GM21447 (cell line): ENCODE measurements at regions not wholly inside any gene's neighbourhood (a gene's known extent, or its start where the extent isn't known, plus 50 kb on each side); places are given as distances from the start of the nearest gene placed in this dataset.
A peak's percentile ranks its signal among the peaks of the same experiment; 100 is the strongest.
"Not testable (repeated sequence)": the region's sequence is repeated elsewhere in the genome, so short reads cannot be mapped to it uniquely, and the experiment has no call there.

Source experiments
- ATAC-seq: cut with Tn5 transposase; IDR thresholded peaks from one replicate; pipeline ENCODE4 v1.9.1; 2021; ENCODE audit not compliant: unreplicated experiment

- no peak for ATAC-seq
Measured at GRCh38 chr10:17538941-17539340, 78.2 kb downstream of the HACD1 start.

- ATAC-seq: no peak
Measured at GRCh38 chr10:17537281-17537680, 79.9 kb downstream of the HACD1 start.

GRCh38 chr10:17536221-17536620 is 81.0 kb downstream of the HACD1 start:
- no peak for ATAC-seq

- no peak for ATAC-seq
Measured at GRCh38 chr10:17533731-17534130, 79.3 kb upstream of the ST8SIA6 start.

GRCh38 chr10:17528306-17528862 is 74.0 kb upstream of the ST8SIA6 start:
- ATAC-seq: no peak

- ATAC-seq: no peak
Measured at GRCh38 chr10:17527514-17528146, 73.2 kb upstream of the ST8SIA6 start.

- ATAC-seq: not testable (repeated sequence)
Measured at GRCh38 chr10:17526571-17526970, 72.2 kb upstream of the ST8SIA6 start.

GRCh38 chr10:17523917-17524316 is 69.5 kb upstream of the ST8SIA6 start:
- ATAC-seq: no peak

GRCh38 chr10:17523246-17523753 is 68.9 kb upstream of the ST8SIA6 start:
- ATAC-seq: no peak

GRCh38 chr10:17522269-17522668 is 67.9 kb upstream of the ST8SIA6 start:
- ATAC-seq: not testable (repeated sequence)

- no peak for ATAC-seq
Measured at GRCh38 chr10:17519457-17519856, 65.1 kb upstream of the ST8SIA6 start.

GRCh38 chr10:17518338-17518737 is 63.9 kb upstream of the ST8SIA6 start:
- no peak for ATAC-seq

- no peak for ATAC-seq
Measured at GRCh38 chr10:17516376-17516775, 62.0 kb upstream of the ST8SIA6 start.

GRCh38 chr10:17512341-17513001 is 58.1 kb upstream of the ST8SIA6 start:
- ATAC-seq: no peak

- ATAC-seq: peak; percentile 67
Measured at GRCh38 chr10:17510242-17510908, 56.0 kb upstream of the ST8SIA6 start.

- no peak for ATAC-seq
Measured at GRCh38 chr10:17507538-17507937, 53.1 kb upstream of the ST8SIA6 start.

GRCh38 chr10:17506856-17507471 is 52.6 kb upstream of the ST8SIA6 start:
- no peak for ATAC-seq

GRCh38 chr10:17506390-17506789 is 52.0 kb upstream of the ST8SIA6 start:
- no peak for ATAC-seq

GRCh38 chr10:17504547-17505245 is 50.3 kb upstream of the ST8SIA6 start:
- ATAC-seq: no peak
